Inferior parietal cortex (tissue), 1 donor: ENCODE measurements at regions not wholly inside any gene's neighbourhood (a gene's known extent, or its start where the extent isn't known, plus 50 kb on each side); places are given as distances from the start of the nearest gene placed in this dataset.
"Not testable (repeated sequence)": the region's sequence is repeated elsewhere in the genome, so short reads cannot be mapped to it uniquely, and the experiment has no call there.

Experiments used
- DNase-seq: peaks from one replicate; pipeline ENCODE4 v3.0.0-alpha.2; 2016; ENCODE audit errors: extremely low spot score

DNA sequence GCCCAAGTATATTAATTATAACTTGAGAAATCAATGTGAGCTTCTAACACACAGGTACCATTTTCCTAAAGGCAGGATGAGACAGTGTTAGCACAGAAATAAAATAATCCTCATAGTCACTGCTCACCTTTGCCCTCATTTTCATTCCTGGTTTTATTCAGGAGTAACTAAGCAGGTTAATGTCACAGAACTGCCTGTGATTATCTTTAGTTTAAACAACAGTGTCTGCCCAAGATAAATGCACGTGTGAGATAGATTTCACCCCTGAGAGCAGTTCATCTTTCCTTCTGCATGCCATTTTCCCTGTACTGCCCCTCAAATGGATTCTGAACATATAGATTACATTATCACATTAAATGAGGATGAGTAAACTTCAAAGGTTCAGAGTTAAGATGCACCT, 250.7 kb downstream of the RMST start:
- DNase-seq, result no peak

- no peak for DNase-seq
These were observed 251.5 kb downstream of the RMST start for GRCh38 chr12:97714107-97714563.

- DNase-seq, result no peak
These were observed 253.8 kb downstream of the RMST start for GRCh38 chr12:97716356-97716755.

- not testable (repeated sequence) for DNase-seq
These were observed 261.2 kb downstream of the RMST start for GRCh38 chr12:97723801-97724200.

GRCh38 chr12:97745406-97746101, 282.9 kb downstream of the RMST start:
- no peak for DNase-seq

DNA sequence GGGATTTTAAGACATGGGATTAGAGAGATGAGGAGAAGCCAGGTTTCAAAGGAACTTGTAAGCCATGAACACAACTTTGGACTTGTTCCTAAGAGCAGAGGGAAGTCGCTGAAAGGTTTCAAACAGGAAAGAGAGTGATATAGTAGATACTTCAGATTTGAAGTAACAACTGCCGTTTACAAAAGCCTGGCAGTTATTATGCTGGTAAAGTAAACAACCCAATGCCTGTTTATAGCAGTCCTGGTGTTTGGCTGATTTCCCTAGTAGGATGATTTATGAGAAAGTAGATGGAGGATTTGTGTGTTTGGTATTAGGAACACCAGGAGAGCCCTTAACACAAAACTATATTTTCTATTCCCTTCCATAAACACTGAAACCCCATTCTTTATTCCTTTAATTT, 285.7 kb downstream of the RMST start:
- DNase-seq, result no peak

DNA sequence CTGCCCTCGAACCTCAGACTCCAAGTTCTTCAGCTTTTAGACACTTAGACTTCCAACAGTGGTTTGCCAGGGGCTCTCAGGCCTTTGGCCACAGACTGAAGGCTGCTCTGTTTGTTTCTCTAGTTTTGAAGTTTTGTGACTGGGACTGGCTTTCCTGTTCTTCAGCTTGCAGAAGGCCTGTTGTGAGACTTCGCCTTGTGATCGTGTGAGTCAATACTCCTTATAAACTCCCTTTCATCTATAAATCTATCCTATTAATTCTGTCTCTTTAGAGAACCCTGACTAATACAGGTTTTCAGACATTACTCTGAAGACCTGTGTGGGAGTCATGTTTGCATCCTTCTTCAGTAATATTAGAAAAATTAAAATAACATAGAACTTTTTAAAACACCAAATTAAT, 289.1 kb downstream of the RMST start:
- no peak for DNase-seq

DNA sequence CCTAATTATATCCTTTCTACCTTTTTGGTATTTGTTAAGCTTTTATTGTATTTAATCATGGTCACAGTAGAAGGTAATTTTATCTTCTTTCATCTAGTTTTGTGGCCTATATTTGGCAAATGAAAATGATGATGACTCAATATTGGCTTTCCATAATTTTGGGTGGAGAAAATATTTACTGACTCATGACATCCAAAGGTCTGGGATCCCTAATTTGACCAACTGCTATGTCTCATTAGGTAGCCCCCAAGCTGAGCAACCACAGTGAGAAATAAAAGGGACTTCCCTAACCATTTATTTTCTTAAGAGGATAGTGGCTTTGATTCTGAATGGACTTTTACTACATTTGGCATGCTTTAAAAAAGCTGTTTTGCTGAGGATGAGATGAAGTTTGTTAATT, 289.5 kb downstream of the RMST start:
- no peak for DNase-seq

- DNase-seq, result no peak
These were observed 290.7 kb downstream of the RMST start for GRCh38 chr12:97753332-97753731.

DNA sequence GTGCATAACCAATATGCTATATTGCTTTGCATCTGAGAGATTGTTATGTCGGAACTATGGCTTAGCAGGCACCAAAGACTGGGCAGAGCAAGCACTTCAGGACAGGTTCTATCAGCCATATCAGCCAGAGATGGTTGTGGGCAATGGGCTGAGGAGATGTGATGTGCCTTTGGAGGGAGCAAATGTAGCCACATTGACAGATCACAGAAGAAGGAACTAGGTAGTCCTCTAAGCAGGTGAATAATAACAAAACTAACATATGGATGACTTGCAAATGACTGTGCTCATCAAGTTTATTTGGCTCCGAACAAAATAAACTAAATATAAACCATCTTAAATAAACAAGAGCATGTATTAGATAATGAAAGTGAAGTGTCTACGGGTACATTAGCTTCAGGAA, 291.7 kb downstream of the RMST start:
- no peak for DNase-seq

DNA sequence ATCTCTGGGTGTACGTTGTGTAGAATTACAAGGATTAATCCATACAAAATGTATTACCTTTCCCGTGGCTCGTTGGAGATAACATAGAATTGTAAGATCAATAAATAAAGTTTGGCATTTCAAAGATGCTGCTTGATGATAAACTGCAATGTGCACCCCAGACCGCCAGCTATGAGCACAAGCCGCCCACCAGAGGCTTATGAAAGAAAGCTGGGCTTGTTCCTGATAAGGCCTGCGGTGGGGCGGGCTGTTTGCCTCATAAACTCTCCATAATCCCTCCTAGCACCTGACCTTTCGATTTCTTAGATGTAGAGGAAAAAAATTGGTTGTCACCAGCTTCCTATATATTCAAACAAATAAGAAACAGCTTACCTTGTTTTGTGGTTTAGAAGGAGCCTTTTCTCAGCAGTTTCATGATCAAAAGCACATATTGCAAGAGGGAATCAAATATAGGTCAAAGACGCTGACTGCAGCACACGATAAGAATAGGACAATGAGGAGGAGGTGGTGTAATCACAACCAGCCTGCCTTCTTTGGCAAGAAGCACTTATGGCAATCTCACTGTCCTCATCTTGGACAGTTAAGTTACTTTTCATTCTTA, 293.6 kb downstream of the RMST start:
- peak; percentile 38 for DNase-seq

- DNase-seq, result no peak
These were observed 294.1 kb downstream of the RMST start for GRCh38 chr12:97756741-97757140.

GRCh38 chr12:97757481-97758193, 295.0 kb downstream of the RMST start:
- DNase-seq, result no peak

GRCh38 chr12:97758194-97758501, 295.5 kb downstream of the RMST start:
- DNase-seq, result no peak

- no peak for DNase-seq
These were observed 296.0 kb downstream of the RMST start for GRCh38 chr12:97758586-97758985.

DNA sequence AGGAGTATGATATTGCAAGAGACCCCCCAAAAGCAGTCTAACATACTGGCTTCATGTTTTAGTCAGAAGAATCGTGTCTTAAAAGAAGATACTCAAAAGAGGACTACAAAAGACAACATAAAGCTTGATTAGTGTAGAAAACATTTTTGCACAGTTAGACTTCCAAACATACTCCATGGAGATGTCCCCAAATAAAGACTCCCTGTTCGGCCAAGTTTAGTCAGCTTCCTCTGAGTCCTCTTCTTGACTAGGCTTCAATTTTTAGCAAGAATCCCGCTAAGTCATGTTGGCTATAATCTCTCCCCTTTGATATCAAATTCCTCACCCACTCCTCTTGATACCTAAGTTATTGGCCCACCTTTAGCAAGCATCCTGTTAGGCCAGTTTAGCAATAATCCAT, 298.0 kb downstream of the RMST start:
- DNase-seq, result no peak

DNA sequence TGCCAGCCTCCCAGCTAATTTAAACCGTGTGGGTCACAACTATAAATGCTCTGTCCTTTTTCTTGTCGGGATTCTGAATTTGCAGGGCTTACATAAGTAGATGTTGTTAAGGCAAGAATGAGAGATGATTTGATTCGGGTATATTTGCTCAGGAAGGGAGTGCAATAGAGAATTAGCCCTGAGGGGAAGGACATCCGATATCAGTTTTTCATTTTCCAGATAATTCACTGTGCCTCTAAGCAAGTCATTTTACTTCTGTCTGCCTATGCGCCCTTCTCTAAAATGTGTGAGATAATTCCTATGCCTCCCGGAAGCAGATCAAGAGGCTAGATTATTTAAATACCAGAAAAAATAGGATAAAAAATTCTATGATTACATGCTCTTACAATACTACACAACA, 300.5 kb downstream of the RMST start:
- no peak for DNase-seq

DNA sequence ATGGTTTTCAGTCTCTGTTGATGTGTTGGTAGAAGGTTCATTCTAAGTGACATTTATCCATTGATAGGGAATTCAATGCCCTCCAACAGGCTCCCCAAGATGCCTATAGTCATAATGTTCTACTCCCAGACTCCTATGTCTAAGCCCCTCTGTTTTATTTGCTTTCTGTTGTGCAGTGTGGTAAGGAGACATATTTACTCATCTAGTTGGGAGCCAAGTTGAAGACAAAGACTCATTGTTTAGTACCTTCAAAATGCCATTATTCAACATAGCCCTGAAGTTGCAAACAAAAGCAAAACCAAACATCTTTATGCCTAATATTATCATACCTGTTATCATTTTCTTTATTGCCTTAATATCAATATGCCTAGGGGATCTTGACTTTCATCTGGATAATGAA, 302.1 kb downstream of the RMST start:
- no peak for DNase-seq

GRCh38 chr12:97767347-97767746, 304.7 kb downstream of the RMST start:
- DNase-seq, result no peak

- DNase-seq, result no peak
These were observed 315.5 kb downstream of the RMST start for GRCh38 chr12:97778111-97778510.

DNA sequence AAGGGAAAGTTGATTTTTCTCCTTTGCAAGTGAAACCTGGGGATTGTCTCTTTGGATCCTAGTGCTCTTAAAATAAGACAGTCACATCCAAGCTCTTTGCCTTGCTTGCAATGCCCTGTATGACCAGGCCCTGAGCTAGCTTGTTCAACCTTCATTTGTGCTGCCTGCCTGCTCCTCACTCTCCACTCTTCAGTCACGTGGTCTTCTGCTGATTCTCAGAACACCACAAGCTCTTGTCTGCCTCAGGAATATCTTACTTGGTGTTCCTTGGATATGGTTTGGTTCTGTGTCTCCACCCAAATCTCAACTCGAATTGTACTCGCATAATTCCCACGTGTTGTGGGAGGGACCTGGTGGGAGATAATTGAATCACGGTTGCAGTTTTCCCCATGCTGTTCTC, 318.7 kb downstream of the RMST start:
- DNase-seq, result no peak

DNA sequence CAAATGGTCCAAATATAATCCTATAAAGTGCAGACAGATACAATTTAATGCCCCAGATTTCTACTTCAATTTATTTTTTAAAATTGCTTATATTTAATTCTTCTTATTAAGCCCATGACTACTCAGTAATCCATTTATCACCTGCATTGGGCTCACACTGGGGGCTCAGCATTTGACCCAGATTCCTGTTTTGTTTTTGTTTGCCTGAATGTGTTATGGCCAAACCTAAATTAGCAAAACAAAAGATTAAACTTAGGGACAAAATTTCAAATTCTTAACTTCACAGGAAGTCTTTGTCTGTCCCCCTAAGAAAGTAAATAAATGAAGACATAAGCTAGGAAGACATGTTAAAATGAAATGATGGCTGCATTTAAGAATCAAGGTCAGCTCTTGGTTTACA, 322.3 kb downstream of the RMST start:
- DNase-seq, result no peak

- no peak for DNase-seq
These were observed 327.7 kb downstream of the RMST start for GRCh38 chr12:97790281-97790680.
